Heart left ventricle (tissue), 13 donors: ENCODE measurements at regions not wholly inside any gene's neighbourhood (a gene's known extent, or its start where the extent isn't known, plus 50 kb on each side); places are given as distances from the start of the nearest gene placed in this dataset.

Experiments used
- POLR2A ChIP-seq, 2 donors: fragments of 450-650 bp; IDR thresholded peaks; one replicate each; pipeline ENCODE4 v1.6.1; 2017; ENCODE audit warnings: antibody characterized with exemption in 2 of 2, mild to moderate bottlenecking in 2 of 2, moderate library complexity in 2 of 2
- TF ChIP-seq, protein P1 (sequence below), 12 donors: fragments of 200-600 bp; sonication (generic) in 4 of 12; IDR thresholded peaks; one replicate each; pipeline versions ENCODE4 v1.5.0 to v1.8.0; 2018 to 2022; ENCODE audit warnings: antibody characterized with exemption in 12 of 12, mild to moderate bottlenecking in 5 of 12
- donor health status: ischemic (EF 13 %, LVEDD 7.1; RV severe dilation, severe dysfunction).
- donor health status: DM: no; HTN: yes; CAD: no.
- donor health status: DM: no; HTN: no; CAD: no.
- donor health status: ischemic (EF 25% LVEDD 6.9; RV normal size, moderate dysfunction).
- donor health status: ischemic (EF 25% LVEDD 5.7; RV mildly dilated, moderate dysfunction).
- donor health status: ischemic (EF 35%, LVEDD 5.7; RV mildly dilated, moderate dysfunction).
- donor health status: nonischemic (EF 11% LVEDD 7.7; RV severe dilation, severe dysfunction).
- donor health status: DM: yes; HTN: yes; CAD: no.
- donor health status: PGD.
- donor health status: ischemic (EF 29% LVEDD 5.4; RV normal size, mild dysfunction).
- donor health status: nonischemic (EF 23%, LVEDD 6.1; RV moderate dilation, normal function).

DNA sequence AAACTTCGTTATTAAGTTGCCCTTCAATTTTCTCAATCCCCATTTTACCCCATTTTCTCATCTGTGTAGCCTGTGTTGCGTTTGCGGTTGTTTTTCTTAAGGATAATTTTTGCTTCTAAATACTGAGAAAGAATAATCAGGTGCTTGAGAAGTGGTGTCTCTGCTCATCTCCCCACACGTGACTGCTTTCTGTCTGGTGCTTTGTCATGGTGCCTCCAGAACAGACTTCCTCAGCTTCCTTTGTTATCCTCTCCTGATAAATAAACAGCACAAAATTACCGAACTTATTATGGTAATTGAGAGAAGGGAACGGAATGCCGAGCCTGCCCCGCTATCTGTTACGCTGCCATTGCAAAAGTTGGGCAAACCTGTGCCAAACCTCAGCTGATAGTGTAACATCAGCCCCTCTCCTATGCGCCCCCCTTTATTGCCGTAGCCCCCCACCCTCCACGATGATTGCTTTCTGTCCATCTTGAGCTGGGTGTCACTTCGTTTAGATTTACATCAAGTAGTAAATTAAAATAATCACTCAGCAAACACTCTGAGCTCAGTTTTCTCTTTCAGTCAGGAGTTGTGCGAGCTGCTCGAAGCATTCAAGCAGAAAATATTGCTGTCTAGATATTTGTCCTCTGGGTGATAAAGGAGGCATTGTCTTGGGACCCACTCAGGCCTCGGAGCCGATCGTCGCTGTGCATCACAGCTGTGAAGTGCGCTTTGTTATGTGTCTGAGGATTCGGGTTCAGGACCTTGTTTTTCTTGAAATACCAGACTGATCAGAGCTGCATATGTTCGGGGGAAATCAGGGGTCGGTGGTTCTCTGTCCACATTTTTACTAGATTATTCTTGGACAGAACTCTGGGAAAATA lies 1008.5 kb upstream of the FANCL start:
- TF ChIP-seq POLR2A (IDR thresholded peaks at IDR 0.05) = no peak
- TF ChIP-seq, protein P1, sequence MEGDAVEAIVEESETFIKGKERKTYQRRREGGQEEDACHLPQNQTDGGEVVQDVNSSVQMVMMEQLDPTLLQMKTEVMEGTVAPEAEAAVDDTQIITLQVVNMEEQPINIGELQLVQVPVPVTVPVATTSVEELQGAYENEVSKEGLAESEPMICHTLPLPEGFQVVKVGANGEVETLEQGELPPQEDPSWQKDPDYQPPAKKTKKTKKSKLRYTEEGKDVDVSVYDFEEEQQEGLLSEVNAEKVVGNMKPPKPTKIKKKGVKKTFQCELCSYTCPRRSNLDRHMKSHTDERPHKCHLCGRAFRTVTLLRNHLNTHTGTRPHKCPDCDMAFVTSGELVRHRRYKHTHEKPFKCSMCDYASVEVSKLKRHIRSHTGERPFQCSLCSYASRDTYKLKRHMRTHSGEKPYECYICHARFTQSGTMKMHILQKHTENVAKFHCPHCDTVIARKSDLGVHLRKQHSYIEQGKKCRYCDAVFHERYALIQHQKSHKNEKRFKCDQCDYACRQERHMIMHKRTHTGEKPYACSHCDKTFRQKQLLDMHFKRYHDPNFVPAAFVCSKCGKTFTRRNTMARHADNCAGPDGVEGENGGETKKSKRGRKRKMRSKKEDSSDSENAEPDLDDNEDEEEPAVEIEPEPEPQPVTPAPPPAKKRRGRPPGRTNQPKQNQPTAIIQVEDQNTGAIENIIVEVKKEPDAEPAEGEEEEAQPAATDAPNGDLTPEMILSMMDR (IDR thresholded peaks at IDR 0.05) = no peak
